Karpas-422 (cell line): ENCODE measurements at regions not wholly inside any gene's neighbourhood (a gene's known extent, or its start where the extent isn't known, plus 50 kb on each side); places are given as distances from the start of the nearest gene placed in this dataset.

Source experiments
- DNase-seq: peaks from one replicate; pipeline ENCODE4 v3.0.0-alpha.2; 2015
- H2AFZ ChIP-seq: fragments of 200-600 bp; sonication (generic); 2 replicates; pipeline ENCODE4 v1.6.1; 2014; ENCODE audit warnings: antibody characterized with exemption, low read length, mixed read lengths
- H3K27ac ChIP-seq: fragments of 200-600 bp; sonication (generic); 2 replicates; pipeline ENCODE4 v1.5.1; 2014; ENCODE audit warnings: mild to moderate bottlenecking, low read length, moderate library complexity
- H3K27me3 ChIP-seq: fragments of 200-600 bp; sonication (generic); 2 replicates; pipeline ENCODE4 v1.6.1; 2014; ENCODE audit warnings: low read length, mixed read lengths
- H3K36me3 ChIP-seq: fragments of 200-600 bp; sonication (generic); 2 replicates; pipeline ENCODE4 v1.6.1; 2014; ENCODE audit warnings: low read length, mixed read lengths; ENCODE audit not compliant: insufficient read depth
- H3K4me1 ChIP-seq: fragments of 200-600 bp; sonication (generic); 2 replicates; pipeline ENCODE4 v1.6.1; 2014; ENCODE audit warnings: mild to moderate bottlenecking, low read length, mixed read lengths
- H3K4me2 ChIP-seq: fragments of 200-600 bp; sonication (generic); 2 replicates; pipeline ENCODE4 v1.6.1; 2014; ENCODE audit warnings: low read length, low read depth, mild to moderate bottlenecking; ENCODE audit not compliant: poor library complexity, severe bottlenecking
- H3K4me3 ChIP-seq: fragments of 200-600 bp; sonication (generic); 2 replicates; pipeline ENCODE4 v1.5.1; 2014; ENCODE audit warnings: mild to moderate bottlenecking, antibody characterized with exemption, low read length, mixed read lengths
- H3K79me2 ChIP-seq: fragments of 200-600 bp; sonication (generic); 2 replicates; pipeline ENCODE4 v1.6.1; 2014; ENCODE audit warnings: mild to moderate bottlenecking, low read length, mixed read lengths
- H3K9ac ChIP-seq: fragments of 200-600 bp; sonication (generic); 2 replicates; pipeline ENCODE4 v1.6.0; 2014; ENCODE audit warnings: low read length
- H3K9me2 ChIP-seq: fragments of 200-600 bp; sonication (generic), shearing (Covaris generic); replicated peaks from 2 replicates; pipeline ENCODE4 v1.6.0; 2014; ENCODE audit warnings: mild to moderate bottlenecking, low read length, moderate library complexity; ENCODE audit not compliant: insufficient read depth
- H3K9me3 ChIP-seq: fragments of 300-700, 200-600 bp; sonication (generic); 2 replicates; pipeline ENCODE4 v1.6.1; 2014; ENCODE audit warnings: low read length, mixed read lengths
- H4K20me1 ChIP-seq: fragments of 200-600 bp; sonication (generic); 2 replicates; pipeline ENCODE4 v1.6.1; 2014; ENCODE audit warnings: mild to moderate bottlenecking, antibody characterized with exemption, low read length, low read depth; ENCODE audit not compliant: insufficient read depth

DNA sequence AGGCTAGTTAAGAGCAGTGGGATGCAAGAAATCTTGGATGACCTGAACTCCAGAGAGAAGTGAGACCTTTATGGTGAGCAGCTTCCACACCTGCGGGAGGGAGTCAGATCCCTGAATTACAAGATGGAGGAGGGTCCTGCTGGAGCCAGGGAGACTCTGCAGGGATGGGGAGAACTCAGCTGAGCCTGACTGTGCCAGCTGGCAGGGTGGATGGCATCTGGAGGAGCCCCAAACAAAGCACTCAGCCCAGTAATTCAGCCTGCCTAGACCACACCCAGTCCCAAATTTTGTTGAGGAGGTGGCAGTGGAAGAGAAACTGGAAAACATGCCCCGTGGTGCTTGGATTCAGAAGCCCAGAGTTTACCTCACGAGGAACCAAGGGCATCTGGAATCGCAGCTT lies 208.2 kb downstream of the WDR11 start:
- no peak overlapping the region for H2AFZ ChIP-seq
- no peak overlapping the region for H3K27ac ChIP-seq
- DNase-seq, result no peak
- H3K36me3 ChIP-seq, result no peaks in the 10 kb centered on the region
- H3K4me2 ChIP-seq, result no peak overlapping the region
- no peaks in the 10 kb centered on the region for H3K4me1 ChIP-seq
- no peaks in the 10 kb centered on the region for H4K20me1 ChIP-seq
- H3K79me2 ChIP-seq, result no peaks in the 10 kb centered on the region
- H3K9me3 ChIP-seq, result no peaks in the 10 kb centered on the region
- H3K27me3 ChIP-seq, result no peaks in the 10 kb centered on the region
- H3K9ac ChIP-seq, result no peak overlapping the region
- no peak overlapping the region for H3K4me3 ChIP-seq
- no peaks in the 10 kb centered on the region for H3K9me2 ChIP-seq

DNA sequence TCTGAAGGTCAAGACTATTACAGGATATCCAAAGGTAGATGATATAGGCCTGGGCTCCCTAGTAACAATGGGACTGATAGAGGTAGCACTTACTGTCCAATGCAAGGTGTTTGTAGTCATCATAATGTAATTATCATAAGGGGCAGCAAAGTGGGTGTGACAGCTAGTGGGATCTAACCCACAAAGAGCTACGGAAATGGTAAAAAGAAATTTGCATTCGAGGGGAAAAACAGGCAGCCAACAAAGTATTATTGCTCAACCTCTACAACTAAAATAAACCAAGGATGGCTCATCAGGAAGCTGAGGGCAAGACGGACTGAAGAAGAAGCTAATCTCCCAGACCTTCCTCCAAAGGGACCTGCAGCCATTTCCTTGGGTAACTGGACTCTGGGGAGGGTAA lies 211.0 kb downstream of the WDR11 start:
- H3K9ac ChIP-seq, result no peak overlapping the region
- no peak overlapping the region for H3K4me3 ChIP-seq
- H3K27ac ChIP-seq, result no peak overlapping the region
- H3K9me2 ChIP-seq, result no peaks in the 10 kb centered on the region
- H3K4me1 ChIP-seq, result no peaks in the 10 kb centered on the region
- H3K9me3 ChIP-seq, result no peaks in the 10 kb centered on the region
- no peaks in the 10 kb centered on the region for H3K27me3 ChIP-seq
- no peaks in the 10 kb centered on the region for H3K36me3 ChIP-seq
- H2AFZ ChIP-seq, result no peak overlapping the region
- H3K4me2 ChIP-seq, result no peak overlapping the region
- DNase-seq, result no peak
- no peaks in the 10 kb centered on the region for H3K79me2 ChIP-seq
- H4K20me1 ChIP-seq, result no peaks in the 10 kb centered on the region

DNA sequence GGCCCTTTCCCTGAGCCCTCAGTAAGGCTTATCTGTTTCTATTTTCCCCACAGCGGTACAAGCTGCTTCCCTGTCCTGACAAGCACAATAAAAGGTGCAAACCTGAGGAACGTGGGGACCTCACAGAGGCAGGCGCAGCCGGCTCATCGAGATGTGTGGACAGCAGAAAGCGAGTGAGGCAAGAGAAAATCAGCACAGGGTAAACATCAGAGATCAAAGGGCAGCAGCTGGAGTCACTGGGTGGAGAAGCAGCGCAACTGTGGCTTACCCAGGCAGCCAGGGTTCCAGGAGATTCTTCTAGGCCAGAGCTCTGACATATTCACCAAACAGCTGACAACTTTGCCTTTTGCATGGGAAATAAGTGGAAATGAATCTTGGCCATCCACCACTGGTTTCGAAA lies 212.6 kb downstream of the WDR11 start:
- Histone ChIP-seq H4K20me1 (no peaks in the 10 kb centered on the region), H3K4me2 (no peak overlapping the region), H3K27ac (no peak overlapping the region), H3K9ac (no peak overlapping the region), H3K9me2 (no peaks in the 10 kb centered on the region), H3K27me3 (no peaks in the 10 kb centered on the region), H3K36me3 (no peaks in the 10 kb centered on the region), H3K9me3 (no peaks in the 10 kb centered on the region), H3K4me1 (no peaks in the 10 kb centered on the region), H3K79me2 (no peaks in the 10 kb centered on the region), H2AFZ (no peak overlapping the region), H3K4me3 (no peak overlapping the region)
- no peak for DNase-seq

DNA sequence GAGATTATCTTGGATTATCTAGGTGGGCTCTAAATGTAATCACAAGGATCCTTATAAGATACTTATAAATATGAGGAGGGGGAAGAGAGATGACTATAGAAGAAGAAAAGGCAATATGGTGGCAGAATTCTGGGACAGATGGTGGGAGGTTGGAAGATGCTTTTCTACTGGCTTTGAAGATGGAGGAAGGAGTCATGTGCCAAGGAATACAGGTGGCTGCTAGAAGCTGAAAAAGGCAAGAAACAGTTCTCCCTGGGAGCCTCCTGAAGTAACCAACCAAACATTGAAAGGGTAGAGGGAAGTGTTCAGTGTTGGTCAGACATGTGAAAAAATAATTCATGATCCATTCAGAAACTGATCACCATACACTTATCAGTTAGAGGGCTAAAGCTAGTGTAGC lies 213.3 kb downstream of the WDR11 start:
- no peaks in the 10 kb centered on the region for H3K9me2 ChIP-seq
- H3K9me3 ChIP-seq, result no peaks in the 10 kb centered on the region
- no peak overlapping the region for H3K9ac ChIP-seq
- H3K4me2 ChIP-seq, result no peak overlapping the region
- no peaks in the 10 kb centered on the region for H3K79me2 ChIP-seq
- H3K4me1 ChIP-seq, result no peaks in the 10 kb centered on the region
- no peak overlapping the region for H3K4me3 ChIP-seq
- H4K20me1 ChIP-seq, result no peaks in the 10 kb centered on the region
- no peak overlapping the region for H3K27ac ChIP-seq
- DNase-seq, result no peak
- H2AFZ ChIP-seq, result no peak overlapping the region
- H3K27me3 ChIP-seq, result no peaks in the 10 kb centered on the region
- no peaks in the 10 kb centered on the region for H3K36me3 ChIP-seq

DNA sequence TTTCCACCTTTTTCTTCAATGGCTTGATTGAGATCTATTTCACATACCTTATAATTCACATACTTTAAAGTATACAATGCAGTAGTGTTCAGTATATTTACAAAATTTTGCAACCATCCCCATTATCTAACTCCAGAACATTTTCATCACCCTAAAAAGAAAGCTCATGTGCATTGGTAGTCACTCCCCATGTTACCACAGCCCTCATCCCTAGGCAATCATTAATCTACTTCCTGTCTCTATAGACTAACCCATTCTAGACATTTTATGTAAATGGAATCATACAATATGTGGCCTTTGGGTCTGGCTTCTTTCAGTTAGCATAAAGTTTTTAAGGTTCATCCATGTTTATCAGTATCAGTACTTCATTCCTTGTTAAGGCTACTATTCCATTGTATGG lies 214.2 kb downstream of the WDR11 start:
- no peak overlapping the region for H2AFZ ChIP-seq
- H3K9ac ChIP-seq, result no peak overlapping the region
- no peaks in the 10 kb centered on the region for H3K9me2 ChIP-seq
- H3K27ac ChIP-seq, result no peak overlapping the region
- no peaks in the 10 kb centered on the region for H3K79me2 ChIP-seq
- H3K36me3 ChIP-seq, result no peaks in the 10 kb centered on the region
- H4K20me1 ChIP-seq, result no peaks in the 10 kb centered on the region
- H3K9me3 ChIP-seq, result no peaks in the 10 kb centered on the region
- H3K27me3 ChIP-seq, result no peaks in the 10 kb centered on the region
- H3K4me1 ChIP-seq, result no peaks in the 10 kb centered on the region
- H3K4me2 ChIP-seq, result no peak overlapping the region
- no peak overlapping the region for H3K4me3 ChIP-seq
- no peak for DNase-seq

DNA sequence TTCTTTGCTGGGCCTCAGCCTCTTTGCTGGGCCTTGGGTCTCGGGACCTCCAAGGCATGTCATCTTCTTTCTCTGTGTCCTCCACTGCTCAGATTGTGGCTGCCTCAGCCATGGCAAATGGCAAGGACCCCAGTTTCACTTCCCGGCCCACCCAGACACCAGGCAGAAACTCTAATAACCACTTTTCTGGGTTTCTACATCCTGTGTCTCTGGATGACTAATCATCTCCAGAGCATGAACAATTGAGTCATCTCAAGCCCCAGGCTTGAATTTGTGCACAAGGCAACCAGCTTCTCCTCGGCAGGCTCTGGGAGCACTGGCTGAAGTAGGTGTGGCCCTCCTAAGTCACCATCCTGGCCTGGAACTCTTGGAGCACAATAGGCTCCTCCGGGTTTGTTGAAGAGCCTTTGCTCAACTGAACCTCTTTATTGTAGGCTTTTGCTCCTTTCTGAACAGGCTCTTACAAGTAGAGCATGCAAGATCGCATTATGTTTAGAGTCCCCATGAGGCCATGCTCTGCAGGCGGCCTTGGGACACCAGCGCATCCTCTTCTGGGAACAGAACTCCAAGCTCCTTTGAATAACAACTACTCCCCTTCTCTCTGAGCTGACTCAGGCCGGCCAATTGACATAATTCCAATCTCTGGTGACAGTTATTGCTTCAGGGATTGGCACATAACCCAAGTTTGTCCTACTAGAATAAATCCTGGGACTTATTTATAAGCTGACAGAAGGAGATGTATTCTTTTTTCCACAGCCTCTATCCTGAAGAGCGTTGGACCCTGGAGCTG lies 218.1 kb downstream of the WDR11 start:
- no peak for DNase-seq

DNA sequence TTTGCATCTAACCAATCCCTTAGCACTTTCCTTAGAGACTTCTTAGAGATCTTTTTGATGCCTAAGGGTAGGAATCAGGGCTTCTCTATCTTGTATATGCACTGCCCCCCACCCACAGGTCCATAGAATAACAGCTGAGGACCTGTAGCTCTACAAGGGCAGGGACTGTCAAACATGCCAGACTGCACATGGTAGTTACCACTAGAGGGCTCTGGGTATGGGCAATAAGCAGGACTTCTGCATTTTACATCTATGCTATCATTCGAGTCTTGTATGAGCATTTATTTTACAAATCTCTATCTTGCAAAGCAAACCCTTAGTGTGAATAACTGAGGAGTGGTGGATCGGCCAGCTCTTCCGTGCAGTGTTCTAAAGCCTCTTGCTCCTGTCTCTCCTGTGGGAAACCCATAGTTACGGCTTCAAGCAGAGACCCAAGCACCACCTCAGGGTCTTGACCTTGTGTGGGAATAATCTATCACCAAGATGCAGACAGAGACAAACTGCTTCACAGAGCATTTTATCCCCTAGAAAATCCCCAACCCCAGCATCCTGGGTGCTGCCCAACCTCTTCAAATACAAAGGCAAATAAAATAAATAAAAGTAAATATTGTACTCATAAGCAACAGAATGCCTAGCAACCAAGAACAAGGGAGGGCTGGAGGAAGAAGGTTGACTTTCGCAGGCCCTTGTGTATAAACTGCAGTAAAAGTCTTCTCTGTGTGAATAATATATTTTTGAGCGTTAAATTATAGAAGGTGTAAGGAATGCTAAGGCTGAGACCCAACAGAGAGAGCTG lies 219.3 kb downstream of the WDR11 start:
- H3K4me1 ChIP-seq, result no peaks in the 10 kb centered on the region
- H3K36me3 ChIP-seq, result no peaks in the 10 kb centered on the region
- H3K9me2 ChIP-seq, result no peaks in the 10 kb centered on the region
- no peaks in the 10 kb centered on the region for H4K20me1 ChIP-seq
- no peaks in the 10 kb centered on the region for H3K79me2 ChIP-seq
- peak; percentile 81 for DNase-seq
- no peaks in the 10 kb centered on the region for H3K27me3 ChIP-seq
- H3K9ac ChIP-seq, result no peak overlapping the region
- H3K4me2 ChIP-seq, result no peak overlapping the region
- H2AFZ ChIP-seq, result no peak overlapping the region
- H3K9me3 ChIP-seq, result no peaks in the 10 kb centered on the region
- no peak overlapping the region for H3K4me3 ChIP-seq
- H3K27ac ChIP-seq, result no peak overlapping the region

More for the DNA sequence above, 218.1 kb downstream of the WDR11 start:
- no peak overlapping the region for H3K4me3 ChIP-seq
- no peaks in the 10 kb centered on the region for H3K36me3 ChIP-seq
- no peak overlapping the region for H3K4me2 ChIP-seq
- H3K9me3 ChIP-seq, result no peaks in the 10 kb centered on the region
- no peak overlapping the region for H2AFZ ChIP-seq
- H3K79me2 ChIP-seq, result no peaks in the 10 kb centered on the region
- H3K9ac ChIP-seq, result no peak overlapping the region
- no peaks in the 10 kb centered on the region for H3K9me2 ChIP-seq
- no peaks in the 10 kb centered on the region for H3K27me3 ChIP-seq
- H3K4me1 ChIP-seq, result no peaks in the 10 kb centered on the region
- H4K20me1 ChIP-seq, result no peaks in the 10 kb centered on the region
- no peak overlapping the region for H3K27ac ChIP-seq

DNA sequence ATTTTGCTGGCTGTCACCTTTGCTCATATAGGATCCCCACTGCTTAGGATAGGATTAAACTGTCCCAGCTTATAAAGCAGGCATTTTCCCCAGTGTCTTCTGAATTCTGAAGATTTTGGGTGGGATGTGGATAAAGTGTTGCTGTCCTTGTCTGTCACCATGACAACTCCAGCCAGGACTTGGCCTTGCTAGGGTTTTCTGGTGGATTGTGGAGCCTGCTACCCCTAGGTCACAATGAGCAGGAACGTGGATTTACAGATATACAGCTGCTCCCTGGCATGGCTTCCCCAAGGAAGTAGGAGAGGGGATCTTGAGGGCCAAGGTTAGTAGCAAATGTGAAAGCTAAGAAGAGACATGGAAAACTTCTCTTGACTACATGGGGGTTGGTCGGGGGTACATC lies 220.7 kb downstream of the WDR11 start:
- H3K9me3 ChIP-seq, result no peaks in the 10 kb centered on the region
- no peaks in the 10 kb centered on the region for H3K36me3 ChIP-seq
- no peaks in the 10 kb centered on the region for H3K79me2 ChIP-seq
- no peak overlapping the region for H3K4me3 ChIP-seq
- H3K4me2 ChIP-seq, result no peak overlapping the region
- no peak overlapping the region for H3K9ac ChIP-seq
- H3K9me2 ChIP-seq, result no peaks in the 10 kb centered on the region
- no peak overlapping the region for H3K27ac ChIP-seq
- no peaks in the 10 kb centered on the region for H3K4me1 ChIP-seq
- no peak overlapping the region for H2AFZ ChIP-seq
- no peaks in the 10 kb centered on the region for H3K27me3 ChIP-seq
- no peaks in the 10 kb centered on the region for H4K20me1 ChIP-seq
- DNase-seq, result no peak
